NT2/D1 (cell line): ENCODE measurements at regions not wholly inside any gene's neighbourhood (a gene's known extent, or its start where the extent isn't known, plus 50 kb on each side); places are given as distances from the start of the nearest gene placed in this dataset.

ENCODE experiments used
- SUZ12 ChIP-seq: IDR thresholded peaks from 2 replicates; pipeline ENCODE4 v1.6.1; 2011; ENCODE audit not compliant: insufficient read length, insufficient read depth; ENCODE audit errors: extremely low read depth
- YY1 ChIP-seq: IDR thresholded peaks from 2 replicates; pipeline ENCODE4 v1.6.1; 2011; ENCODE audit not compliant: insufficient read length, insufficient read depth
- ZNF274 ChIP-seq: IDR thresholded peaks from 2 replicates; pipeline ENCODE4 v1.6.1; 2011; ENCODE audit warnings: mild to moderate bottlenecking, low read depth, low read length

- no peak for TF ChIP-seq ZNF274
- no peak for TF ChIP-seq YY1
- no peak for TF ChIP-seq SUZ12
Measured at GRCh38 chr9:99666571-99666970, 155.1 kb upstream of the NR4A3 start.
